Liver (tissue), 3 donors: ENCODE measurements at regions not wholly inside any gene's neighbourhood (a gene's known extent, or its start where the extent isn't known, plus 50 kb on each side); places are given as distances from the start of the nearest gene placed in this dataset.

Source experiments
- RAD21 ChIP-seq, 2 donors: IDR thresholded peaks; 2 replicates each; pipeline ENCODE4 v1.6.1; 2016; ENCODE audit warnings: antibody characterized with exemption in 2 of 2, mild to moderate bottlenecking in 2 of 2
- TF ChIP-seq, protein P1 (sequence below): fragments of 150-350 bp; IDR thresholded peaks from 2 replicates; pipeline ENCODE4 v1.5.1; 2017; ENCODE audit warnings: improper control_type of control experiment, low read depth, low read length; ENCODE audit not compliant: missing input control
- donor health status: healthy.
- donor health status: healthy.

DNA sequence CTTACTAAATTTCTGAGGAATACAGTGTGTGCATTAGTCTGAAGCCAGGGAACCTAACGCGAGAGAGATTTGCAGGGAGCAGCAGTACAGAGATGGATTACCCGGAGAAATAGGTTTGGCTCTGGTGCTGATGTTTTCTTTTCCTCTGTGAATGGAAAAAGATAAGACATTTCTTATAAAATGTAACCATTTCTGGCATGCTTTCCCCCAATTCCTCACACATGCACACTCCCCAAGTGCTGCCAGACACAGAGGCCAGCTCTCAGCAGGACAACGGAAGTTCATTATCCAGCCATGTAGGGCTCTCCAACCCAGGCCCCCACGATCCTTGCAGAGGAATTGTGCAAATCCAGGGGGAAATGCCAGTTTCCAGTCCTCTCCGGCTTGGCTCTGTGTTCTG lies 224.5 kb upstream of the MGAT5 start:
- TF ChIP-seq, protein P1, sequence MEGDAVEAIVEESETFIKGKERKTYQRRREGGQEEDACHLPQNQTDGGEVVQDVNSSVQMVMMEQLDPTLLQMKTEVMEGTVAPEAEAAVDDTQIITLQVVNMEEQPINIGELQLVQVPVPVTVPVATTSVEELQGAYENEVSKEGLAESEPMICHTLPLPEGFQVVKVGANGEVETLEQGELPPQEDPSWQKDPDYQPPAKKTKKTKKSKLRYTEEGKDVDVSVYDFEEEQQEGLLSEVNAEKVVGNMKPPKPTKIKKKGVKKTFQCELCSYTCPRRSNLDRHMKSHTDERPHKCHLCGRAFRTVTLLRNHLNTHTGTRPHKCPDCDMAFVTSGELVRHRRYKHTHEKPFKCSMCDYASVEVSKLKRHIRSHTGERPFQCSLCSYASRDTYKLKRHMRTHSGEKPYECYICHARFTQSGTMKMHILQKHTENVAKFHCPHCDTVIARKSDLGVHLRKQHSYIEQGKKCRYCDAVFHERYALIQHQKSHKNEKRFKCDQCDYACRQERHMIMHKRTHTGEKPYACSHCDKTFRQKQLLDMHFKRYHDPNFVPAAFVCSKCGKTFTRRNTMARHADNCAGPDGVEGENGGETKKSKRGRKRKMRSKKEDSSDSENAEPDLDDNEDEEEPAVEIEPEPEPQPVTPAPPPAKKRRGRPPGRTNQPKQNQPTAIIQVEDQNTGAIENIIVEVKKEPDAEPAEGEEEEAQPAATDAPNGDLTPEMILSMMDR, result no peak
- no peak for TF ChIP-seq RAD21 (IDR thresholded peaks at IDR 0.05)
